IMR-90 (cell line): ENCODE measurements at regions not wholly inside any gene's neighbourhood (a gene's known extent, or its start where the extent isn't known, plus 50 kb on each side); places are given as distances from the start of the nearest gene placed in this dataset.
"Not testable (repeated sequence)": the region's sequence is repeated elsewhere in the genome, so short reads cannot be mapped to it uniquely, and the experiment has no call there.

ENCODE experiments used
- ATAC-seq: fragments of 200-7000 bp; cut with Tn5 transposase; 2 replicates; pipeline ENCODE4 v1.9.1; 2020; ENCODE audit warnings: low read depth, mild to moderate bottlenecking, moderate library complexity
- BruUV-seq: library from RNA; stranded (reverse); fragments of 400-500 nt; replicated peaks from 2 replicates; lab custom pipeline; 2021; lab: Mats Ljungman, UMichigan
- CTCF ChIA-PET: fragments of 300-600 bp; formaldehyde crosslinking; extraction: SDS; loops from one replicate; lab custom pipeline; 2021; ENCODE audit warnings: antibody characterized with exemption; lab: Yijun Ruan, JAX
- POLR2A ChIA-PET: fragments of 300-600 bp; sonication (Branson Sonifier 250); formaldehyde crosslinking; loops from one replicate; lab custom pipeline; 2022; ENCODE audit warnings: antibody characterized with exemption; ENCODE audit not compliant: unreplicated experiment; lab: Charles Lee
- DNase-seq: peaks from one replicate; pipeline ENCODE4 v3.0.0; 2013
- H2AFZ ChIP-seq: replicated peaks from 2 replicates; pipeline ENCODE3; 2013; ENCODE audit warnings: low read length, mild to moderate bottlenecking; ENCODE audit not compliant: poor library complexity
- H2AK5ac ChIP-seq: 2 replicates; pipeline ENCODE4 v1.6.1; 2013; ENCODE audit warnings: low read depth, low read length, inconsistent platforms
- H2AK9ac ChIP-seq: replicated peaks from 2 replicates; pipeline ENCODE3; 2013; ENCODE audit warnings: mild to moderate bottlenecking, low read depth, low read length, moderate library complexity; ENCODE audit not compliant: poor library complexity
- H2BK120ac ChIP-seq: 2 replicates; pipeline ENCODE4 v1.6.1; 2013; ENCODE audit warnings: low read depth, low read length, inconsistent platforms
- H2BK15ac ChIP-seq: 3 replicates; pipeline ENCODE4 v1.6.1; 2013; ENCODE audit warnings: low read depth, low read length, inconsistent platforms
- H2BK20ac ChIP-seq: 2 replicates; pipeline ENCODE4 v1.6.1; 2013; ENCODE audit warnings: low read depth, mild to moderate bottlenecking, inconsistent platforms, low read length, moderate library complexity
- H2BK5ac ChIP-seq: 2 replicates; pipeline ENCODE4 v1.6.1; 2013; ENCODE audit warnings: mild to moderate bottlenecking, low read depth, low read length, inconsistent platforms; ENCODE audit not compliant: poor library complexity, severe bottlenecking
- H3K14ac ChIP-seq: replicated peaks from 2 replicates; pipeline ENCODE4 v1.6.1; 2013; ENCODE audit warnings: low read depth, low read length, inconsistent platforms
- H3K18ac ChIP-seq: 2 replicates; pipeline ENCODE4 v1.6.1; 2013; ENCODE audit warnings: low read depth, low read length, control low read depth
- H3K23ac ChIP-seq: 2 replicates; pipeline ENCODE4 v1.6.1; 2013; ENCODE audit warnings: low read depth, low read length, inconsistent platforms
- H3K27ac ChIP-seq: 2 replicates; pipeline ENCODE4 v1.5.1; 2013; ENCODE audit warnings: mild to moderate bottlenecking, control low read depth, low read length; ENCODE audit not compliant: insufficient read depth
- H3K27me3 ChIP-seq: 2 replicates; pipeline ENCODE4 v1.6.1; 2013; ENCODE audit warnings: low read length; ENCODE audit not compliant: control insufficient read depth, insufficient read depth
- H3K36me3 ChIP-seq: 2 replicates; pipeline ENCODE4 v1.6.1; 2013; ENCODE audit warnings: low read length, mixed read lengths; ENCODE audit not compliant: control insufficient read depth, insufficient read depth
- H3K4ac ChIP-seq: 2 replicates; pipeline ENCODE4 v1.6.1; 2013; ENCODE audit warnings: low read depth, low read length, inconsistent platforms
- H3K4me1 ChIP-seq: 2 replicates; pipeline ENCODE4 v1.6.1; 2013; ENCODE audit warnings: low read length, mixed read lengths; ENCODE audit not compliant: control insufficient read depth, insufficient read depth
- H3K4me2 ChIP-seq: 2 replicates; pipeline ENCODE4 v1.6.1; 2013; ENCODE audit warnings: low read depth, mild to moderate bottlenecking, control low read depth, low read length, moderate library complexity
- H3K4me3 ChIP-seq: 2 replicates; pipeline ENCODE4 v1.5.1; 2013; ENCODE audit warnings: low read depth, mild to moderate bottlenecking, control low read depth, low read length, moderate library complexity; ENCODE audit not compliant: insufficient read depth
- H3K56ac ChIP-seq: 2 replicates; pipeline ENCODE4 v1.6.1; 2013; ENCODE audit warnings: low read length, inconsistent platforms; ENCODE audit not compliant: insufficient read depth; ENCODE audit errors: extremely low read depth
- H3K79me1 ChIP-seq, 2 experiments: 2 replicates each; pipeline ENCODE4 v1.6.1; 2013; ENCODE audit warnings: low read length in 2 of 2, inconsistent platforms in 1 of 2, low read depth in 1 of 2
- H3K9ac ChIP-seq: 2 replicates; pipeline ENCODE4 v1.6.1; 2013; ENCODE audit warnings: low read depth, low read length, control low read depth
- H3K9me1 ChIP-seq: 2 replicates; pipeline ENCODE4 v1.6.1; 2013; ENCODE audit warnings: low read length, inconsistent platforms; ENCODE audit not compliant: insufficient read depth
- H3K9me3 ChIP-seq: 2 replicates; pipeline ENCODE4 v1.6.1; 2013; ENCODE audit warnings: low read length; ENCODE audit not compliant: control insufficient read depth, insufficient read depth
- H4K20me1 ChIP-seq: 2 replicates; pipeline ENCODE4 v1.6.1; 2013; ENCODE audit warnings: low read length, inconsistent platforms; ENCODE audit not compliant: insufficient read depth
- H4K5ac ChIP-seq: 2 replicates; pipeline ENCODE4 v1.6.1; 2013; ENCODE audit warnings: mild to moderate bottlenecking, low read depth, low read length, control low read depth
- H4K8ac ChIP-seq, 2 experiments: 2 replicates each; pipeline ENCODE4 v1.6.1; 2013; ENCODE audit warnings: low read depth in 2 of 2, low read length in 2 of 2, control low read depth in 1 of 2, inconsistent platforms in 1 of 2
- H4K91ac ChIP-seq: 2 replicates; pipeline ENCODE4 v1.6.1; 2013; ENCODE audit warnings: low read depth, low read length, inconsistent platforms; ENCODE audit not compliant: insufficient read depth
- WGBS, 2 experiments: methylation state at CpG; one replicate each; pipeline versions ENCODE4 v1.1.5 to v1.1.7; 2013; ENCODE audit warnings: missing lambda C conversion rate in 2 of 2; ENCODE audit not compliant: insufficient read length in 1 of 2; ENCODE audit errors: extremely low coverage in 2 of 2; 5-methylcytosine and 5-hydroxymethylcytosine counted together
- dilution Hi-C: fragments of 300-500 bp; cut with HindIII; formaldehyde crosslinking; loops from one replicate; pipeline ENCODE4 v1.14.3; 2018; ENCODE audit warnings: low sequenced_read_pairs; ENCODE audit not compliant: unreplicated experiment
- in situ Hi-C: fragments of 300-500 bp; cut with MboI; formaldehyde crosslinking; loops from 3 replicates; pipeline ENCODE4 v1.14.3; 2019; ENCODE audit warnings: low sequenced_read_pairs, inconsistent platforms, mixed read lengths
- intact Hi-C: fragments of 100-400 bp; cut with micrococcal nuclease; formaldehyde crosslinking; loops from 2 replicates; pipeline ENCODE4 v1.10.0; 2022

GRCh38 chr9:63334187-63334586 lies 1950.8 kb downstream of the FOXD4L5 start:
- H3K4me3 ChIP-seq, H2BK15ac ChIP-seq, H3K9me1 ChIP-seq, H2BK20ac ChIP-seq, H2AFZ ChIP-seq, in situ Hi-C loops, H2AK9ac ChIP-seq, ATAC-seq, H3K23ac ChIP-seq, DNase-seq, dilution Hi-C loops, H3K36me3 ChIP-seq, H4K8ac ChIP-seq, H3K14ac ChIP-seq, intact Hi-C loops, H4K91ac ChIP-seq, H2BK5ac ChIP-seq, H2AK5ac ChIP-seq, H3K9ac ChIP-seq, H3K9me3 ChIP-seq, CTCF ChIA-PET, H3K79me1 ChIP-seq, H3K18ac ChIP-seq, POLR2A ChIA-PET, H2BK120ac ChIP-seq, H4K5ac ChIP-seq, H3K4ac ChIP-seq, H3K27ac ChIP-seq, H3K27me3 ChIP-seq, H4K20me1 ChIP-seq, H3K4me2 ChIP-seq, H3K56ac ChIP-seq, H3K4me1 ChIP-seq, BruUV-seq: not testable (repeated sequence)
- WGBS, 2 experiments: no CpG with 5 or more reads among the region's 4 CpGs

- POLR2A ChIA-PET, in situ Hi-C loops, H3K18ac ChIP-seq, H3K9me1 ChIP-seq, dilution Hi-C loops, H2BK15ac ChIP-seq, H2AFZ ChIP-seq, BruUV-seq, H3K27me3 ChIP-seq, H3K9me3 ChIP-seq, CTCF ChIA-PET, H3K4me3 ChIP-seq, H2AK9ac ChIP-seq, H3K9ac ChIP-seq, H3K23ac ChIP-seq, H2BK120ac ChIP-seq, H3K56ac ChIP-seq, H3K4me1 ChIP-seq, H2AK5ac ChIP-seq, H3K27ac ChIP-seq, H3K4ac ChIP-seq, H3K36me3 ChIP-seq, H4K5ac ChIP-seq, H4K91ac ChIP-seq, H3K4me2 ChIP-seq, ATAC-seq, H3K79me1 ChIP-seq, H4K8ac ChIP-seq, H4K20me1 ChIP-seq, H2BK5ac ChIP-seq, H3K14ac ChIP-seq, DNase-seq, intact Hi-C loops, H2BK20ac ChIP-seq: not testable (repeated sequence)
- no CpG with 5 or more reads among the region's 3 CpGs for WGBS, 2 experiments
Observed at GRCh38 chr9:63333083-63333482, 1951.9 kb downstream of the FOXD4L5 start.
